AG10803 (cell line): ENCODE measurements at regions not wholly inside any gene's neighbourhood (a gene's known extent, or its start where the extent isn't known, plus 50 kb on each side); places are given as distances from the start of the nearest gene placed in this dataset.

ENCODE experiments used
- DNase-seq: peaks from one replicate; pipeline ENCODE4 v3.0.0; 2010; ENCODE audit warnings: low read depth
- H3K4me3 ChIP-seq: 2 replicates; pipeline ENCODE4 v1.5.1; 2011; ENCODE audit warnings: mild to moderate bottlenecking, low read length, control low read depth
- CTCF ChIP-seq: conservative IDR thresholded peaks from 2 replicates; pipeline ENCODE4 v1.5.1; 2011; ENCODE audit warnings: mild to moderate bottlenecking, low read length, control low read depth, inconsistent platforms

GRCh38 chr11:122392508-122392907 is 263.0 kb upstream of the UBASH3B start:
- DNase-seq: no peak
- no peak for TF ChIP-seq CTCF
- no peak overlapping the region for H3K4me3 ChIP-seq

GRCh38 chr11:122391049-122391448 is 264.5 kb upstream of the UBASH3B start:
- no peak overlapping the region for H3K4me3 ChIP-seq
- no peak for DNase-seq
- no peak for TF ChIP-seq CTCF

GRCh38 chr11:122383186-122383585 is 267.2 kb upstream of the BLID start:
- no peak for TF ChIP-seq CTCF
- H3K4me3 ChIP-seq: no peak overlapping the region
- no peak for DNase-seq

- TF ChIP-seq CTCF: no peak
- no peak overlapping the region for H3K4me3 ChIP-seq
- DNase-seq: peak; percentile 71
These were observed 259.8 kb upstream of the BLID start for GRCh38 chr11:122375687-122376399.

- DNase-seq: no peak
- TF ChIP-seq CTCF: no peak
- no peak overlapping the region for H3K4me3 ChIP-seq
These were observed 252.8 kb upstream of the BLID start for GRCh38 chr11:122368796-122369195.

GRCh38 chr11:122367809-122368231 is 251.8 kb upstream of the BLID start:
- peak; percentile 82 for DNase-seq
- TF ChIP-seq CTCF: no peak
- H3K4me3 ChIP-seq: peak overlapping the region; percentile 60

GRCh38 chr11:122365610-122366360 is 249.8 kb upstream of the BLID start:
- no peak for TF ChIP-seq CTCF
- peak overlapping the region; percentile 60 for H3K4me3 ChIP-seq
- peak; percentile 48 for DNase-seq
